Thymus (tissue), 11 donors: ENCODE measurements at regions not wholly inside any gene's neighbourhood (a gene's known extent, or its start where the extent isn't known, plus 50 kb on each side); places are given as distances from the start of the nearest gene placed in this dataset.

Experiments used
- DNase-seq, 9 donors: peaks; one replicate each; pipeline ENCODE4 v3.0.0-alpha.2; 2013; ENCODE audit warnings: low spot score in 9 of 9, low read depth in 6 of 9, missing footprints in 1 of 9
- H3K27ac ChIP-seq, 2 donors: one replicate each; pipeline ENCODE4 v1.5.1; 2013; ENCODE audit warnings: control low read depth in 1 of 2, low read depth in 1 of 2, low read length in 1 of 2, mild to moderate bottlenecking in 1 of 2, moderate library complexity in 1 of 2
- H3K27me3 ChIP-seq, 2 donors: one replicate each; pipeline ENCODE4 v1.5.1; 2013; ENCODE audit warnings: low read length in 1 of 2; ENCODE audit not compliant: control insufficient read depth in 2 of 2, insufficient read depth in 1 of 2
- H3K36me3 ChIP-seq, 2 donors: one replicate each; pipeline ENCODE4 v1.5.1; 2013; ENCODE audit warnings: low read length in 1 of 2, mild to moderate bottlenecking in 1 of 2, moderate library complexity in 1 of 2; ENCODE audit not compliant: control insufficient read depth in 2 of 2, insufficient read depth in 2 of 2
- H3K4me1 ChIP-seq, 2 donors: one replicate each; pipeline ENCODE4 v1.5.1; 2013; ENCODE audit warnings: low read length in 2 of 2; ENCODE audit not compliant: control insufficient read depth in 2 of 2, insufficient read depth in 2 of 2
- H3K4me3 ChIP-seq, 2 donors: one replicate each; pipeline ENCODE4 v1.5.1; 2013; ENCODE audit warnings: low read length in 2 of 2, control low read depth in 1 of 2, mild to moderate bottlenecking in 1 of 2
- H3K9me3 ChIP-seq, 2 donors: one replicate each; pipeline ENCODE4 v1.5.1; 2013; ENCODE audit warnings: low read length in 1 of 2, mild to moderate bottlenecking in 1 of 2; ENCODE audit not compliant: control insufficient read depth in 2 of 2, insufficient read depth in 1 of 2
- WGBS: extraction: QIAGEN DNeasy Blood & Tissue Kit; methylation state at CpG from one replicate; pipeline ENCODE4 v1.1.7; 2013; 5-methylcytosine and 5-hydroxymethylcytosine counted together
- donor health status: healthy.

GRCh38 chr5:56683733-56684132 lies 131.6 kb upstream of the MAP3K1 start:
- Histone ChIP-seq H3K27me3 (no peaks in the 10 kb centered on the region), H3K27ac (no peak overlapping the region), H3K4me1 (peaks cover 0 to 5% of the 10 kb centered on the region in 2 donors), H3K36me3 (no peaks in the 10 kb centered on the region), H3K9me3 (no peaks in the 10 kb centered on the region), H3K4me3 (no peak overlapping the region)
- 98% methylated on average over 2 of the region's 2 CpGs for WGBS
- DNase-seq = no peak

- H3K9me3 ChIP-seq = no peaks in the 10 kb centered on the region
- no peak for DNase-seq
Measured at GRCh38 chr5:56683281-56683680, 132.1 kb upstream of the MAP3K1 start.

GRCh38 chr5:56681346-56681745 lies 134.0 kb upstream of the MAP3K1 start:
- no peaks in the 10 kb centered on the region for H3K4me1 ChIP-seq
- no peaks in the 10 kb centered on the region for H3K36me3 ChIP-seq
- WGBS = 94% methylated on average over 1 of the region's 1 CpG
- no peaks in the 10 kb centered on the region for H3K27me3 ChIP-seq
- no peak overlapping the region for H3K27ac ChIP-seq
- DNase-seq = no peak
- no peaks in the 10 kb centered on the region for H3K9me3 ChIP-seq
- no peak overlapping the region for H3K4me3 ChIP-seq

More at GRCh38 chr5:56683281-56683680, 132.1 kb upstream of the MAP3K1 start:
- Histone ChIP-seq H3K4me1 (peaks cover 0 to 4% of the 10 kb centered on the region in 2 donors), H3K4me3 (no peak overlapping the region), H3K27me3 (no peaks in the 10 kb centered on the region), H3K36me3 (no peaks in the 10 kb centered on the region), H3K27ac (no peak overlapping the region)
- 94% methylated on average over 1 of the region's 1 CpG for WGBS

- Histone ChIP-seq H3K9me3 (no peaks in the 10 kb centered on the region), H3K4me1 (no peaks in the 10 kb centered on the region), H3K36me3 (no peaks in the 10 kb centered on the region), H3K27me3 (no peaks in the 10 kb centered on the region), H3K27ac (no peak overlapping the region), H3K4me3 (no peak overlapping the region)
- 97% methylated on average over 2 of the region's 2 CpGs for WGBS
- no peak for DNase-seq
Measured at GRCh38 chr5:56680731-56681130, 134.6 kb upstream of the MAP3K1 start.

- H3K36me3 ChIP-seq = no peaks in the 10 kb centered on the region
- no peaks in the 10 kb centered on the region for H3K27me3 ChIP-seq
- no peak overlapping the region for H3K4me3 ChIP-seq
- H3K4me1 ChIP-seq = peaks cover 0 to 9% of the 10 kb centered on the region in 2 donors
- no peak overlapping the region for H3K27ac ChIP-seq
- DNase-seq = no peak
- 97% methylated on average over 2 of the region's 2 CpGs for WGBS
- H3K9me3 ChIP-seq = peaks cover 0 to 2% of the 10 kb centered on the region in 2 donors
Measured at GRCh38 chr5:56677690-56678305, 137.6 kb upstream of the MAP3K1 start.

- Histone ChIP-seq H3K4me1 (peaks cover 3 to 13% of the 10 kb centered on the region in 2 donors), H3K9me3 (peaks cover 0 to 2% of the 10 kb centered on the region in 2 donors), H3K4me3 (no peak overlapping the region), H3K36me3 (no peaks in the 10 kb centered on the region), H3K27ac (no peak overlapping the region), H3K27me3 (no peaks in the 10 kb centered on the region)
- no peak for DNase-seq
- WGBS = 97% methylated on average over 4 of the region's 4 CpGs
Measured at GRCh38 chr5:56676091-56676768, 139.1 kb upstream of the MAP3K1 start.

- Histone ChIP-seq H3K4me1 (peaks cover 11 to 28% of the 10 kb centered on the region in 2 donors), H3K27ac (no peak overlapping the region), H3K27me3 (no peaks in the 10 kb centered on the region), H3K36me3 (no peaks in the 10 kb centered on the region), H3K9me3 (peaks cover 0 to 2% of the 10 kb centered on the region in 2 donors), H3K4me3 (no peak overlapping the region)
- no peak for DNase-seq
- WGBS = 96% methylated on average over 3 of the region's 3 CpGs
Measured at GRCh38 chr5:56674441-56674840, 140.9 kb upstream of the MAP3K1 start.

GRCh38 chr5:56673171-56673570 lies 142.2 kb upstream of the MAP3K1 start:
- peaks cover 0 to 2% of the 10 kb centered on the region in 2 donors for H3K9me3 ChIP-seq
- 33% methylated on average over 5 of the region's 5 CpGs for WGBS
- no peak overlapping the region for H3K27ac ChIP-seq
- no peaks in the 10 kb centered on the region for H3K27me3 ChIP-seq
- peaks cover 14 to 35% of the 10 kb centered on the region in 2 donors for H3K4me1 ChIP-seq
- no peak overlapping the region for H3K4me3 ChIP-seq
- DNase-seq = peak in 2 of 9 donors; percentile 12 to 35
- no peaks in the 10 kb centered on the region for H3K36me3 ChIP-seq

- no peak for DNase-seq
- 97% methylated on average over 4 of the region's 4 CpGs for WGBS
- Histone ChIP-seq H3K36me3 (no peaks in the 10 kb centered on the region), H3K27ac (no peak overlapping the region), H3K9me3 (peaks cover 0 to 2% of the 10 kb centered on the region in 2 donors), H3K27me3 (no peaks in the 10 kb centered on the region), H3K4me3 (no peak overlapping the region), H3K4me1 (peaks cover 14 to 35% of the 10 kb centered on the region in 2 donors)
Measured at GRCh38 chr5:56671571-56671970, 143.8 kb upstream of the MAP3K1 start.
